Sigmoid colon (tissue), 4 donors: ENCODE measurements at regions not wholly inside any gene's neighbourhood (a gene's known extent, or its start where the extent isn't known, plus 50 kb on each side); places are given as distances from the start of the nearest gene placed in this dataset.

ENCODE experiments used
- CTCF ChIP-seq, 4 experiments: fragments of 450-650 bp in 3 of 4; fragments of 200-600 bp in 1 of 4; IDR thresholded peaks; one replicate each; pipeline ENCODE4 v1.5.1; 2016 to 2019; ENCODE audit warnings: antibody characterized with exemption in 4 of 4, mild to moderate bottlenecking in 3 of 4, moderate library complexity in 2 of 4
- EP300 ChIP-seq, 4 donors: sonication (generic); formaldehyde crosslinking; IDR thresholded peaks; one replicate each; pipeline ENCODE4 v1.6.1; 2017; ENCODE audit warnings: antibody characterized with exemption in 4 of 4
- POLR2A ChIP-seq, 2 donors: fragments of 450-650 bp; IDR thresholded peaks; one replicate each; pipeline ENCODE4 v1.6.1; 2016; ENCODE audit warnings: antibody characterized with exemption in 2 of 2, mild to moderate bottlenecking in 2 of 2, moderate library complexity in 2 of 2
- POLR2AphosphoS5 ChIP-seq, 4 donors: sonication (generic); formaldehyde crosslinking; IDR thresholded peaks; one replicate each; pipeline ENCODE4 v1.6.1; 2017; ENCODE audit warnings: antibody characterized with exemption in 4 of 4

DNA sequence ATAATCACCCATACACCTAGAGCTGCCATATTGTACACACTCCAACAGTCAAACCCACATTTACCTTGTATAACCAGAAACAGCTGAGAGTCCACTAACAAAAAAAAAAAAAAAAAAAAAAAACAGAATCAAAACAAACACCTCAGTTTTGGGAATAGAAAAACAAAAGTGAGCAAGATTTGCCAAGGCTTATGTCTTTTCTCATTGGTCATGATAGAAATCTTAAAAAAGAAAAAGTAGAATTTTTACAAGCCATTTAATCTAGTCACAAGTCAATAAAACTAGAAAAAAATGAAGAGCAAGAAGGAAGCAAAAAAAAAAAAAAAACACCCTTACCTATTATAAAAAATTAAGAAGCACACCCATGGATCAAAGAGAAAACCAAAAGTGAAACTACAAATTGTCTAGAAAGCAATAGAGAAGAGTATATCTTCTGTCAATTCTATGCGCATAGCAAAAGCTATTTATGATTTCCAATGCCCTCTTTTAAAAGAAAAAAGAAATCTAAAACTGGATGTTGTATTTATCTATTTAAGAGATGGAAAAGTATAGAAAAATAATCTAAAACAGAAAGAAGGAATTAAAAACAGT lies 113.2 kb upstream of the GALNT2 start:
- TF ChIP-seq CTCF (IDR thresholded peaks at IDR 0.05) (no peak), POLR2A (IDR thresholded peaks at IDR 0.05) (no peak), EP300 (IDR thresholded peaks at IDR 0.05) (no peak), POLR2AphosphoS5 (IDR thresholded peaks at IDR 0.05) (no peak)
